HEK293 (cell line): ENCODE measurements at regions not wholly inside any gene's neighbourhood (a gene's known extent, or its start where the extent isn't known, plus 50 kb on each side); places are given as distances from the start of the nearest gene placed in this dataset.

ENCODE experiments used
- CTCF ChIP-seq: fragments of 450-650 bp; formaldehyde crosslinking; IDR thresholded peaks from 2 replicates; pipeline ENCODE4 v1.5.1; 2016; ENCODE audit warnings: missing biosample characterization, missing genetic modification characterization
- OSR2 ChIP-seq: fragments of 450-650 bp; formaldehyde crosslinking; IDR thresholded peaks from 2 replicates; pipeline ENCODE4 v1.5.1; 2016; ENCODE audit warnings: missing biosample characterization, missing genetic modification characterization
- REPIN1 ChIP-seq: fragments of 450-650 bp; formaldehyde crosslinking; IDR thresholded peaks from 2 replicates; pipeline ENCODE4 v1.5.1; 2017; ENCODE audit warnings: missing biosample characterization, missing genetic modification characterization, low read depth
- REST ChIP-seq: fragments of 450-650 bp; formaldehyde crosslinking; IDR thresholded peaks from 2 replicates; pipeline ENCODE4 v1.5.1; 2016; ENCODE audit warnings: missing biosample characterization, missing genetic modification characterization
- ZBTB8A ChIP-seq: fragments of 450-650 bp; formaldehyde crosslinking; IDR thresholded peaks from 2 replicates; pipeline ENCODE4 v1.5.1; 2016; ENCODE audit warnings: missing biosample characterization, missing genetic modification characterization
- ZNF169 ChIP-seq: fragments of 450-650 bp; formaldehyde crosslinking; IDR thresholded peaks from 2 replicates; pipeline ENCODE4 v1.5.1; 2016; ENCODE audit warnings: missing biosample characterization, missing genetic modification characterization
- ZNF24 ChIP-seq: fragments of 450-650 bp; formaldehyde crosslinking; IDR thresholded peaks from 2 replicates; pipeline ENCODE4 v1.5.1; 2016; ENCODE audit warnings: missing biosample characterization, missing genetic modification characterization
- ZNF274 ChIP-seq, 2 experiments: fragments of 200-500 bp in 1 of 2; fragments of 450-650 bp in 1 of 2; sonication (Bioruptor generic) in 1 of 2; formaldehyde crosslinking in 1 of 2; IDR thresholded peaks; 2 replicates each; pipeline versions ENCODE4 v1.5.1 to v1.6.1; 2014 to 2016; ENCODE audit warnings: borderline replicate concordance in 1 of 2, inconsistent platforms in 1 of 2, low read length in 1 of 2, missing biosample characterization in 1 of 2, missing genetic modification characterization in 1 of 2
- ZNF324 ChIP-seq: fragments of 450-650 bp; formaldehyde crosslinking; IDR thresholded peaks from 2 replicates; pipeline ENCODE4 v1.5.1; 2016; ENCODE audit warnings: missing biosample characterization, missing genetic modification characterization
- ZNF510 ChIP-seq: fragments of 450-650 bp; formaldehyde crosslinking; IDR thresholded peaks from 2 replicates; pipeline ENCODE4 v1.5.1; 2018; ENCODE audit warnings: mild to moderate bottlenecking, missing genetic modification characterization, missing biosample characterization; ENCODE audit not compliant: insufficient replicate concordance
- ZNF585B ChIP-seq: fragments of 450-650 bp; formaldehyde crosslinking; IDR thresholded peaks from 2 replicates; pipeline ENCODE4 v1.5.1; 2016; ENCODE audit warnings: missing biosample characterization, missing genetic modification characterization
- ZNF768 ChIP-seq: fragments of 450-650 bp; formaldehyde crosslinking; IDR thresholded peaks from 2 replicates; pipeline ENCODE4 v1.5.1; 2018; ENCODE audit warnings: missing biosample characterization, mild to moderate bottlenecking, missing genetic modification characterization

- TF ChIP-seq REPIN1 (tag by site-specific recombination) (no peak), ZNF768 (tag by site-specific recombination) (no peak), REST (tag by site-specific recombination) (no peak), ZNF510 (tag by site-specific recombination) (no peak), CTCF (tag by site-specific recombination) (no peak), OSR2 (tag by site-specific recombination) (no peak), ZBTB8A (tag by site-specific recombination) (no peak), ZNF274 (IDR thresholded peaks at IDR 0.05; ENCODE audit: low read length) (no peak), ZNF274 (tag by site-specific recombination; IDR thresholded peaks at IDR 0.05; ENCODE audit: borderline replicate concordance) (no peak), ZNF324 (tag by site-specific recombination) (no peak), ZNF169 (tag by site-specific recombination) (no peak), ZNF24 (no peak), ZNF585B (tag by site-specific recombination) (no peak)
Measured at GRCh38 chr18:991441-991840, 86.8 kb downstream of the ADCYAP1 start.
